ENCODE measurements at regions not wholly inside any gene's neighbourhood (a gene's known extent, or its start where the extent isn't known, plus 50 kb on each side); places are given as distances from the start of the nearest gene placed in this dataset.

GRCh38 chr9:91130796-91131318, 230.9 kb downstream of the AUH start:
- intact Hi-C loops (cut with micrococcal nuclease), result loop anchor here (1.0 kb wide), 1 partner anchor 20 kb away; no protein-coding TSS in a partner anchor
- Histone ChIP-seq H3K27me3 (ENCODE audit: control insufficient read depth, insufficient read depth, low read length) (no peaks in the 10 kb centered on the region), H3K4me3 (ENCODE audit: low read length) (no peak overlapping the region), H3K36me3 (ENCODE audit: control insufficient read depth, insufficient read depth, low read length) (no peaks in the 10 kb centered on the region), H3K9me3 (ENCODE audit: control insufficient read depth, insufficient read depth, low read length) (no peaks in the 10 kb centered on the region), H3K4me1 (ENCODE audit: control insufficient read depth, insufficient read depth, low read length) (peaks cover 15% of the 10 kb centered on the region), H3K27ac (ENCODE audit: low read length) (peak overlapping the region; percentile 79)
- WGBS (ENCODE audit: insufficient coverage), result 66% methylated on average over 2 of the region's 2 CpGs
- TF ChIP-seq, protein P1, sequence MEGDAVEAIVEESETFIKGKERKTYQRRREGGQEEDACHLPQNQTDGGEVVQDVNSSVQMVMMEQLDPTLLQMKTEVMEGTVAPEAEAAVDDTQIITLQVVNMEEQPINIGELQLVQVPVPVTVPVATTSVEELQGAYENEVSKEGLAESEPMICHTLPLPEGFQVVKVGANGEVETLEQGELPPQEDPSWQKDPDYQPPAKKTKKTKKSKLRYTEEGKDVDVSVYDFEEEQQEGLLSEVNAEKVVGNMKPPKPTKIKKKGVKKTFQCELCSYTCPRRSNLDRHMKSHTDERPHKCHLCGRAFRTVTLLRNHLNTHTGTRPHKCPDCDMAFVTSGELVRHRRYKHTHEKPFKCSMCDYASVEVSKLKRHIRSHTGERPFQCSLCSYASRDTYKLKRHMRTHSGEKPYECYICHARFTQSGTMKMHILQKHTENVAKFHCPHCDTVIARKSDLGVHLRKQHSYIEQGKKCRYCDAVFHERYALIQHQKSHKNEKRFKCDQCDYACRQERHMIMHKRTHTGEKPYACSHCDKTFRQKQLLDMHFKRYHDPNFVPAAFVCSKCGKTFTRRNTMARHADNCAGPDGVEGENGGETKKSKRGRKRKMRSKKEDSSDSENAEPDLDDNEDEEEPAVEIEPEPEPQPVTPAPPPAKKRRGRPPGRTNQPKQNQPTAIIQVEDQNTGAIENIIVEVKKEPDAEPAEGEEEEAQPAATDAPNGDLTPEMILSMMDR (IDR thresholded peaks at IDR 0.05), result no peak
- Mint-ChIP-seq H3K9me3 (no peaks in the 10 kb centered on the region), H3K27me3 (ENCODE audit: low read depth in 2 of 2) (no peaks in the 10 kb centered on the region), H3K4me1 (peaks cover 20 to 23% of the 10 kb centered on the region in 2 donors), H3K36me3 (no peaks in the 10 kb centered on the region), H3K27ac (peak overlapping the region; percentile 88 to 95), H3K4me3 (no peak overlapping the region)
- ATAC-seq (no peak), DNase-seq (no peak)

GRCh38 chr9:91131433-91131839, 230.3 kb downstream of the AUH start:
- peaks cover 20 to 23% of the 10 kb centered on the region in 2 donors for H3K4me1 Mint-ChIP-seq
- WGBS (ENCODE audit: insufficient coverage), result 44% methylated on average over 6 of the region's 8 CpGs
- H3K27ac Mint-ChIP-seq, result peak overlapping the region; percentile 88 to 95
- Histone ChIP-seq H3K27ac (ENCODE audit: low read length) (peak overlapping the region; percentile 79), H3K4me3 (ENCODE audit: low read length) (no peak overlapping the region), H3K9me3 (ENCODE audit: control insufficient read depth, insufficient read depth, low read length) (no peaks in the 10 kb centered on the region), H3K4me1 (ENCODE audit: control insufficient read depth, insufficient read depth, low read length) (peaks cover 15% of the 10 kb centered on the region), H3K27me3 (ENCODE audit: control insufficient read depth, insufficient read depth, low read length) (no peaks in the 10 kb centered on the region), H3K36me3 (ENCODE audit: control insufficient read depth, insufficient read depth, low read length) (no peaks in the 10 kb centered on the region)
- no peaks in the 10 kb centered on the region for H3K27me3 Mint-ChIP-seq (ENCODE audit: low read depth in 2 of 2)
- H3K4me3 Mint-ChIP-seq, result peak overlapping the region; percentile 85
- intact Hi-C loops (cut with micrococcal nuclease), result loop anchor here (1.0 kb wide), 1 partner anchor 20 kb away; no protein-coding TSS in a partner anchor
- H3K36me3 Mint-ChIP-seq, result no peaks in the 10 kb centered on the region
- ATAC-seq, result peak; percentile 89 to 98 (median 97)
- TF ChIP-seq, protein P1 (IDR thresholded peaks at IDR 0.05), result no peak
- peak in 1 of 2 donors; percentile 67 for DNase-seq
- no peaks in the 10 kb centered on the region for H3K9me3 Mint-ChIP-seq

DNA sequence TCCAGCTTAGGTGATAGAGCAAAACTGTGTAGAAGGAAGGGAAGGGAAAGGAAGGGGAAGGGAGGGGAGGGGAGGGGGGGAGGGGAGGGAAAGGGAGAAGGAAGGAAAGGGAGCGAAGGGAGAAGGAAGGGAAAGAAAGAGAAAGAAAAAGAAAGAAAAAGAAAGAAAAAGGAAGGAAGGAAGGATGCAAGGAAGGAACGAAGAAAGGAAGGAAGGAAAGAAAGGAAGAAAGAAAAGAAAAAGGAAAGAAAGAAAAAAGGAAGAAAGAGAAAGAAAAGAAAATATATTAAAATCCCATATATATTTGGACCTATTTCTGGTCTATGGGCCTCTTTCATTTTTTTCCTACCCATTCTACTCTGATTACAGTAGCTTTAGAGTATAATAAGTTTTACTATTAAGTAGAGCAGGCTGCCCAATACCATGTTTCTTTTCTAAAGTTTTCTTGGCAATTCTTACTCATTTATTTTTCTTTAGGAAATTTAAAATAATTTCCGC, 229.1 kb downstream of the AUH start:
- H3K36me3 Mint-ChIP-seq, result no peaks in the 10 kb centered on the region

More for the DNA sequence above, 229.1 kb downstream of the AUH start:
- 90% methylated on average over 2 of the region's 3 CpGs for WGBS (ENCODE audit: insufficient coverage)
- Histone ChIP-seq H3K36me3 (ENCODE audit: control insufficient read depth, insufficient read depth, low read length) (no peaks in the 10 kb centered on the region), H3K4me1 (ENCODE audit: control insufficient read depth, insufficient read depth, low read length) (peaks cover 15% of the 10 kb centered on the region), H3K9me3 (ENCODE audit: control insufficient read depth, insufficient read depth, low read length) (no peaks in the 10 kb centered on the region), H3K27ac (ENCODE audit: low read length) (no peak overlapping the region), H3K4me3 (ENCODE audit: low read length) (no peak overlapping the region), H3K27me3 (ENCODE audit: control insufficient read depth, insufficient read depth, low read length) (no peaks in the 10 kb centered on the region)
- Mint-ChIP-seq H3K4me3 (no peak overlapping the region), H3K9me3 (no peaks in the 10 kb centered on the region), H3K27me3 (ENCODE audit: low read depth in 2 of 2) (no peaks in the 10 kb centered on the region), H3K27ac (peak overlapping the region in 1 of 2 donors; percentile 95), H3K4me1 (peaks cover 30 to 33% of the 10 kb centered on the region in 2 donors)
- ATAC-seq (no peak), DNase-seq (no peak)
- intact Hi-C loops (cut with micrococcal nuclease), result no loop called here
- TF ChIP-seq, protein P1 (IDR thresholded peaks at IDR 0.05), result no peak
